Sigmoid colon (tissue), 4 donors: ENCODE measurements at regions not wholly inside any gene's neighbourhood (a gene's known extent, or its start where the extent isn't known, plus 50 kb on each side); places are given as distances from the start of the nearest gene placed in this dataset.

Source experiments
- EP300 ChIP-seq, 4 donors: sonication (generic); formaldehyde crosslinking; IDR thresholded peaks; one replicate each; pipeline ENCODE4 v1.6.1; 2017; ENCODE audit warnings: antibody characterized with exemption in 4 of 4
- POLR2A ChIP-seq, 2 donors: fragments of 450-650 bp; IDR thresholded peaks; one replicate each; pipeline ENCODE4 v1.6.1; 2016; ENCODE audit warnings: antibody characterized with exemption in 2 of 2, mild to moderate bottlenecking in 2 of 2, moderate library complexity in 2 of 2
- POLR2AphosphoS5 ChIP-seq, 4 donors: sonication (generic); formaldehyde crosslinking; IDR thresholded peaks; one replicate each; pipeline ENCODE4 v1.6.1; 2017; ENCODE audit warnings: antibody characterized with exemption in 4 of 4
- TF ChIP-seq, protein P1 (sequence below), 4 experiments: fragments of 450-650 bp in 3 of 4; fragments of 200-600 bp in 1 of 4; IDR thresholded peaks; one replicate each; pipeline ENCODE4 v1.5.1; 2016 to 2019; ENCODE audit warnings: antibody characterized with exemption in 4 of 4, mild to moderate bottlenecking in 3 of 4, moderate library complexity in 2 of 4

DNA sequence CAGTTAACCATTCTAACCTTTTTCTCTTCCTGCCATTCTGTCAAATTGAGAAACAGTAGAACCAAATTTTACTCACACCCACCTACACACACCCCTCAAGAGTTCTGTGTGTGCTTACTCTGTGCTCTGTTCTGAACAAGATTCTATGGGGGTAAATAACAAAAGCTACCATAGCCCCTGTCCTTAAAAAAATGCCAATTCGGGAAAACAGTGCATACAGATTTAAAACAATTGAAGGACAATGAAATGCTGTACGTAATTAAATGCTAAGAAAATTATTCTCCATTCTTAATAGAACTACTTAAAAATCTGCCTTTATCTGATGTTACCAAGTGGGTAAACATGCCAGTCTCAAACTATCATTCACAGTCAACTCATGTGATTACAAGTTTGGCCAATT is 1107.5 kb downstream of the TUSC7 start:
- TF ChIP-seq, protein P1, sequence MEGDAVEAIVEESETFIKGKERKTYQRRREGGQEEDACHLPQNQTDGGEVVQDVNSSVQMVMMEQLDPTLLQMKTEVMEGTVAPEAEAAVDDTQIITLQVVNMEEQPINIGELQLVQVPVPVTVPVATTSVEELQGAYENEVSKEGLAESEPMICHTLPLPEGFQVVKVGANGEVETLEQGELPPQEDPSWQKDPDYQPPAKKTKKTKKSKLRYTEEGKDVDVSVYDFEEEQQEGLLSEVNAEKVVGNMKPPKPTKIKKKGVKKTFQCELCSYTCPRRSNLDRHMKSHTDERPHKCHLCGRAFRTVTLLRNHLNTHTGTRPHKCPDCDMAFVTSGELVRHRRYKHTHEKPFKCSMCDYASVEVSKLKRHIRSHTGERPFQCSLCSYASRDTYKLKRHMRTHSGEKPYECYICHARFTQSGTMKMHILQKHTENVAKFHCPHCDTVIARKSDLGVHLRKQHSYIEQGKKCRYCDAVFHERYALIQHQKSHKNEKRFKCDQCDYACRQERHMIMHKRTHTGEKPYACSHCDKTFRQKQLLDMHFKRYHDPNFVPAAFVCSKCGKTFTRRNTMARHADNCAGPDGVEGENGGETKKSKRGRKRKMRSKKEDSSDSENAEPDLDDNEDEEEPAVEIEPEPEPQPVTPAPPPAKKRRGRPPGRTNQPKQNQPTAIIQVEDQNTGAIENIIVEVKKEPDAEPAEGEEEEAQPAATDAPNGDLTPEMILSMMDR (IDR thresholded peaks at IDR 0.05) = no peak
- TF ChIP-seq POLR2A (IDR thresholded peaks at IDR 0.05) = no peak
- TF ChIP-seq POLR2AphosphoS5 (IDR thresholded peaks at IDR 0.05) = no peak
- TF ChIP-seq EP300 (IDR thresholded peaks at IDR 0.05) = no peak
